Uterus (tissue), 3 donors: ENCODE measurements at regions not wholly inside any gene's neighbourhood (a gene's known extent, or its start where the extent isn't known, plus 50 kb on each side); places are given as distances from the start of the nearest gene placed in this dataset.

Experiments used
- DNase-seq, 2 donors: peaks; one replicate each; pipeline ENCODE4 v3.0.0-alpha.2; 2019 to 2020
- H3K27ac ChIP-seq, 2 donors: fragments of 200-600 bp; sonication (generic); 1 replicate in 1 of 2; 2 replicates in 1 of 2; pipeline ENCODE4 v1.5.1; 2016 to 2018
- H3K27me3 ChIP-seq, 2 donors: fragments of 200-600 bp; sonication (generic); one replicate each; pipeline ENCODE4 v1.5.1; 2018 to 2019; ENCODE audit warnings: control low read depth in 1 of 2
- H3K36me3 ChIP-seq, 2 donors: fragments of 200-600 bp; sonication (generic); one replicate each; pipeline ENCODE4 v1.5.1; 2019; ENCODE audit warnings: control low read depth in 1 of 2
- H3K4me1 ChIP-seq, 2 donors: fragments of 200-600 bp; sonication (generic); one replicate each; pipeline ENCODE4 v1.5.1; 2018 to 2019; ENCODE audit warnings: control low read depth in 1 of 2
- H3K4me3 ChIP-seq, 2 donors: fragments of 200-600 bp; sonication (generic); 1 replicate in 1 of 2; 2 replicates in 1 of 2; pipeline ENCODE4 v1.5.1; 2018 to 2019; ENCODE audit warnings: mild to moderate bottlenecking in 1 of 2
- H3K9me3 ChIP-seq, 2 donors: fragments of 200-600 bp; sonication (generic); one replicate each; pipeline ENCODE4 v1.5.1; 2019; ENCODE audit warnings: control low read depth in 1 of 2
- POLR2A ChIP-seq, 2 donors: fragments of 450-650 bp; IDR thresholded peaks; one replicate each; pipeline ENCODE4 v1.6.1; 2016; ENCODE audit warnings: antibody characterized with exemption in 2 of 2, mild to moderate bottlenecking in 1 of 2, moderate library complexity in 1 of 2
- intact Hi-C: fragments of 100-400 bp; cut with DNase I; formaldehyde crosslinking; loops from one replicate; pipeline ENCODE4 v1.15.1; 2023; ENCODE audit warnings: low total_unique reads
- TF ChIP-seq, protein P1 (sequence below), 4 experiments: fragments of 200-600 bp in 2 of 4; fragments of 450-650 bp in 2 of 4; sonication (generic) in 2 of 4; IDR thresholded peaks; one replicate each; pipeline ENCODE4 v1.5.1; 2016 to 2019; ENCODE audit warnings: antibody characterized with exemption in 4 of 4, mild to moderate bottlenecking in 2 of 4, moderate library complexity in 1 of 4
- donor health status: DM: yes; HTN: yes; CAD: no.

DNA sequence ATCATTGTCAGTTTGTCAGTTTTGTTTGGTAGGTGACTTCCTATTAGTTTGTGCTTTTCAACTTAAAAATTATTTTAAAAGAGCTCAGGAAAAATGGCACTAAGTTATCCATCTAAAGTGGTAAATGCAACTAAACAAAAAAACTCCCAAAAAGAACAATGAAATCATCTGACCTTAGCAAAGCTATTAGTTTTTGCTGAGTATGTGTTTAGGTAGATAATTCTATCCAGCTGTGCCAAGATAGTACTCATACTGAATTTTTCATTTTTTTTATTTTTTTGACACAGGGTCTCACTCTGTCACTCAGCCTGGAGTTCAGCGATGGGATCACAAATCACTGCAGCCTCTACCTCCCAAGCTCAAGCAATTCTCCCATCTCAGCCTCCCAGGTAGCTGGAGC is 645.3 kb downstream of the TBC1D4 start:
- Histone ChIP-seq H3K4me1 (no peaks in the 10 kb centered on the region), H3K4me3 (no peak overlapping the region), H3K9me3 (no peaks in the 10 kb centered on the region), H3K27me3 (no peaks in the 10 kb centered on the region), H3K27ac (no peak overlapping the region), H3K36me3 (no peaks in the 10 kb centered on the region)
- TF ChIP-seq, protein P1, sequence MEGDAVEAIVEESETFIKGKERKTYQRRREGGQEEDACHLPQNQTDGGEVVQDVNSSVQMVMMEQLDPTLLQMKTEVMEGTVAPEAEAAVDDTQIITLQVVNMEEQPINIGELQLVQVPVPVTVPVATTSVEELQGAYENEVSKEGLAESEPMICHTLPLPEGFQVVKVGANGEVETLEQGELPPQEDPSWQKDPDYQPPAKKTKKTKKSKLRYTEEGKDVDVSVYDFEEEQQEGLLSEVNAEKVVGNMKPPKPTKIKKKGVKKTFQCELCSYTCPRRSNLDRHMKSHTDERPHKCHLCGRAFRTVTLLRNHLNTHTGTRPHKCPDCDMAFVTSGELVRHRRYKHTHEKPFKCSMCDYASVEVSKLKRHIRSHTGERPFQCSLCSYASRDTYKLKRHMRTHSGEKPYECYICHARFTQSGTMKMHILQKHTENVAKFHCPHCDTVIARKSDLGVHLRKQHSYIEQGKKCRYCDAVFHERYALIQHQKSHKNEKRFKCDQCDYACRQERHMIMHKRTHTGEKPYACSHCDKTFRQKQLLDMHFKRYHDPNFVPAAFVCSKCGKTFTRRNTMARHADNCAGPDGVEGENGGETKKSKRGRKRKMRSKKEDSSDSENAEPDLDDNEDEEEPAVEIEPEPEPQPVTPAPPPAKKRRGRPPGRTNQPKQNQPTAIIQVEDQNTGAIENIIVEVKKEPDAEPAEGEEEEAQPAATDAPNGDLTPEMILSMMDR (IDR thresholded peaks at IDR 0.05) = no peak
- no peak for TF ChIP-seq POLR2A (IDR thresholded peaks at IDR 0.05)
- no peak for DNase-seq
- intact Hi-C loops = no loop called here

DNA sequence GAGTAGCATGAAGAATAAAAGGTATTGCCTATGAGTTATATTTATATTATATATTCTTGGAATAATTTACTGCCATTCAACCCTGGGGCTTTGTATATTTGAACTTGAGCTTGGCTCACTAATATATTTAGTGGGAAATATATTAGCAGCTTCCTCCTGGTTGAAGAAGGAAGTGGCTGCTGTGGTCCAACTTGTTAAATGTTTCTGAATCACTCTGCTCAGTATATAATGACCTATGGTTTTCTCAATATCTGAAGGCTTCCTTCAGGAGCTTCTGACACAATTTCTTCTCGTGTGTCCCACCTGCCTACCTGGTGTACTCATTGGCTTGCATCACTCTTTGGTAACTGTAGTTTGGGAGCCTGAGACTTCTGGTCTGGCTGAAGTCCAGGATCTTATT is 646.4 kb downstream of the TBC1D4 start:
- Histone ChIP-seq H3K36me3 (no peaks in the 10 kb centered on the region), H3K4me3 (no peak overlapping the region), H3K4me1 (no peaks in the 10 kb centered on the region), H3K27me3 (no peaks in the 10 kb centered on the region), H3K9me3 (no peaks in the 10 kb centered on the region), H3K27ac (no peak overlapping the region)
- TF ChIP-seq, protein P1 (IDR thresholded peaks at IDR 0.05) = no peak
- TF ChIP-seq POLR2A (IDR thresholded peaks at IDR 0.05) = no peak
- DNase-seq = no peak
- intact Hi-C loops = no loop called here

DNA sequence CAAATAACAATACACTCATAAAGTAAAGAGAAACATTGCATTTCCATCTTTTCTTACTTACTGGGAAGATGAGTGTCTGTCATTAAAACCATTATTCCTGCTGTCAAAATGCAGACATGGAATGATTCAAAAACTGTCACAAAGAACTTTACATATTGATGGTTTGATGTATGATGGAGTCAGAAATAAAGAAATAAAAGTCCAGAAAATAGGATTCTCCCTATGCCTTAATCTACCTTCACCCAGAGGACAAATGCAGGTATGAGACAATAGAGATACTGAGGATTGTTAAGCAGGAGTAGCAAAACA is 656.1 kb downstream of the TBC1D4 start:
- Histone ChIP-seq H3K4me3 (no peak overlapping the region), H3K27ac (no peak overlapping the region), H3K36me3 (no peaks in the 10 kb centered on the region), H3K4me1 (no peaks in the 10 kb centered on the region), H3K27me3 (no peaks in the 10 kb centered on the region), H3K9me3 (no peaks in the 10 kb centered on the region)
- TF ChIP-seq, protein P1 (IDR thresholded peaks at IDR 0.05) = no peak
- no peak for TF ChIP-seq POLR2A (IDR thresholded peaks at IDR 0.05)
- intact Hi-C loops = no loop called here
- no peak for DNase-seq

DNA sequence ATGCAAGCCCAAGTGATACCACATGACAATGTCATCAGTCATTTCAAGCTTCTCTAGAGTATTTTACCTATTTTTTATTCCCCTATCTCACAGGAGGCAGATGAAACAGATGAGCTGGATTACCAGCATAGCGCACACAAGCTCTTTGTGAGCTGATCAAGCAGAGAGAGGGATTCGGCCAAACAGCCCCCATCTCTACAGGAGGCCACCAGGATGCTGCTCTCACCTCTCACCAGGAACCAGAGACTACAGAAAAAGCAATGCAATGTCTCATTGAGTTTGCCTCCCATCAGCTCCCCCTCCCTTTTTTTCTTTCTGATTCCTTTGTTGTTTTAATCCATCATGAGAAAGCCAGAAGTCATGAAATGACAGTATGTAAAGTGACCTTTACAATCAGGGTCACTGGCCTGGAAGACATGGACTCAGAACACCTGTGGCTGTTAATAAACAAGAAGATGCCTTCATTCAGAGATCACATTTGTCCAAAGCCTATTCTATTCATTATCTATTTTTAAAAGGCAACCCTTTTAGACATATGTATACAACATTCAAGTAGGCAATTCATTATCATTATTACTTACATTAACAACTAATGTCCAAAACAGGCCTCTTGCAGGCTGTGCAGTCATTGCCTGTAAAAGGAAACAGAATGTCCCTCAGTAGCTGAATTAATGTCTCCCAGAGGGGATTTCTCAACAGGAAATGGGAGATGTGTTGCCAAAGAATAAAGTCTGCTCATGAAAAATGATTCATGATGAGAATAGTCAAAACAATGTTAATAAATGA is 656.6 kb downstream of the TBC1D4 start:
- no peak overlapping the region for H3K27ac ChIP-seq
- no peak for TF ChIP-seq POLR2A (IDR thresholded peaks at IDR 0.05)
- TF ChIP-seq, protein P1 (IDR thresholded peaks at IDR 0.05) = no peak
- no peak for DNase-seq
- H3K4me1 ChIP-seq = no peaks in the 10 kb centered on the region
- no peak overlapping the region for H3K4me3 ChIP-seq
- no peaks in the 10 kb centered on the region for H3K36me3 ChIP-seq
- H3K27me3 ChIP-seq = no peaks in the 10 kb centered on the region
- intact Hi-C loops = no loop called here
- no peaks in the 10 kb centered on the region for H3K9me3 ChIP-seq

DNA sequence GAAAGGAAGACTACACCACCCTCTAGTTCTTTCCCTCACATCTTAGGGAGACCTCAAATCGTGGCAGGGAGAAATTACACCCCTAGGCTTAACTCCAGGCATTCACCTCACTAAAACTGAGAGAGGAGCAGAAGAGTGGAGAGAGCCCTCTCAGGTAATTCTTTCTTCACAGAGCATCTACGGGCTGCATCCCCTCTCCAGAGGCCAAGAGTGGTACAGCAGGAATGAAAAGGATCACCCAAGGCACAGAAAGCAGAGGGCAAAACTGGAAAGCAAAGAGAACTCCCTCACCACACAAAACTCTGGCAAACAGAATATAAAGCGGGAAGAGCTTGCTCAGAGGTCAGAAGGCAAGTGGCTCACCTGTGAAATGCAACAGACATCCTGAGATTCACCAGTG is 661.2 kb downstream of the TBC1D4 start:
- intact Hi-C loops = no loop called here
- Histone ChIP-seq H3K27ac (no peak overlapping the region), H3K36me3 (no peaks in the 10 kb centered on the region), H3K27me3 (no peaks in the 10 kb centered on the region), H3K9me3 (no peaks in the 10 kb centered on the region), H3K4me3 (no peak overlapping the region), H3K4me1 (no peaks in the 10 kb centered on the region)
- no peak for DNase-seq
- no peak for TF ChIP-seq POLR2A (IDR thresholded peaks at IDR 0.05)
- TF ChIP-seq, protein P1 (IDR thresholded peaks at IDR 0.05) = no peak
